ENCODE measurements at regions not wholly inside any gene's neighbourhood (a gene's known extent, or its start where the extent isn't known, plus 50 kb on each side); places are given as distances from the start of the nearest gene placed in this dataset.

DNA sequence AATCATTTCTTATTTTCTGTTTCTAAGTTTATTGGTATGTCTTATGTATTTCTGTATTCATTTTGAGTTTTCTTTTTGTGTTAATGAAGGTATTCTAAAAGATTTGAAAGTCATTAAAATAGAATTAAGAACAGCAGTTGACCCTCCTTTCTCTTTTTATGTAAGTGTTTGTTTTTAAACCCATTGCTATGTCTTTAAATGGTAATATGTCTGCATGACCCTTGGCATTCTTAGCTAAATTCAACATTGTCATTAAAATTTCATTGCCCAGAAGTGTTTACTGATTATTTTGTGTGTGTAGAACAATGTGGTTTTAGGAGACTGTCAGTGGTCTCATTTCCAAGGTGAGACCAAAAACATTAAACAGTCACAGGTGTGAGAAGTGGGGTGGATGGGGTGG is 197.8 kb downstream of the PCDH7 start:
- Histone ChIP-seq H3K9ac (ENCODE audit: low read depth, low read length) (no peak overlapping the region), H3K4me2 (ENCODE audit: low read length) (no peak overlapping the region), H3K4me3 (ENCODE audit: low read length) (no peak overlapping the region), H3K4me1 (ENCODE audit: control insufficient read depth, insufficient read depth, low read length) (no peaks in the 10 kb centered on the region), H3K36me3 (ENCODE audit: insufficient read depth, low read length) (no peaks in the 10 kb centered on the region), H3K9me3 (replicated peaks; ENCODE audit: low read length) (no peaks in the 10 kb centered on the region), H3K27me3 (ENCODE audit: control insufficient read depth, insufficient read depth, low read length) (no peaks in the 10 kb centered on the region)

DNA sequence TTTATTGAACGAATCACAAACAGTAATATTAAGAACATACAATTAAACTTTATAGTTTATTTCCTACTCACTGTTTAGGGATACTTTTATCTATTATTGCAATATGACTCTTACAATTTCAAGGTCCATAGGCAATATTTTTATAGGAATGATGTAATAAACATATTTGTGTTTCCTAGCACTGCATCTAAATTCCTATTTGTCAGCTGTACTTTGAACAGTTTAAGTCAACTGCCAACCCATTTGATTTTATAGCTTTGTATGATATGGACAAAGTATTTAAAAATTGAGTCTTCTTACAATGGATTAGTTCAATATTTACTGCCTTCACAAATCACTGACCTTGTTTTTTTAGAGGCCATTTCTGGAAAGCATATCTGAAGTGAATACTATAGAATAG is 199.3 kb downstream of the PCDH7 start:
- H3K36me3 ChIP-seq (ENCODE audit: insufficient read depth, low read length), result no peaks in the 10 kb centered on the region
- no peak overlapping the region for H3K9ac ChIP-seq (ENCODE audit: low read depth, low read length)
- no peak overlapping the region for H3K4me3 ChIP-seq (ENCODE audit: low read length)
- H3K4me2 ChIP-seq (ENCODE audit: low read length), result no peak overlapping the region
- H3K27me3 ChIP-seq (ENCODE audit: control insufficient read depth, insufficient read depth, low read length), result no peaks in the 10 kb centered on the region
- H3K4me1 ChIP-seq (ENCODE audit: control insufficient read depth, insufficient read depth, low read length), result no peaks in the 10 kb centered on the region
- no peaks in the 10 kb centered on the region for H3K9me3 ChIP-seq (replicated peaks; ENCODE audit: low read length)

DNA sequence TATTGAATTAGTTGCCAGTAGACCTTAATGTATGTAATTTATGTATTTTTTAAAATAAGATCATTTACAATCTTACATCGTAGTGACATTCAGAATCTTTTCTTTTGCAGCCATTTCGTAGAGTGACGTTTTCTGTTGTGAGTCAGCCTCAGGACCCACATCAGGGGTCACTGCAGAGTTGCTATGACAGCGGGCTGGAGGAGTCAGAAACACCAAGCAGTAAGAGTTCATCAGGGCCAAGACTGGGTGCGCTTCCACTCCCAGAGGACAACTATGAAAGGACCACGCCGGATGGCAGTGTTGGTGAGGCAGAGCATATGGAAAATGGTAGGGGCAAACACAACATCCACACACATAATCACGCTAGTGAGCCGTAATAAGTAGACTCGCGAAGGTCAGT is 199.9 kb downstream of the PCDH7 start:
- H3K4me3 ChIP-seq (ENCODE audit: low read length), result no peak overlapping the region
- H3K36me3 ChIP-seq (ENCODE audit: insufficient read depth, low read length), result no peaks in the 10 kb centered on the region
- no peak overlapping the region for H3K4me2 ChIP-seq (ENCODE audit: low read length)
- no peaks in the 10 kb centered on the region for H3K9me3 ChIP-seq (replicated peaks; ENCODE audit: low read length)
- no peaks in the 10 kb centered on the region for H3K4me1 ChIP-seq (ENCODE audit: control insufficient read depth, insufficient read depth, low read length)
- no peak overlapping the region for H3K9ac ChIP-seq (ENCODE audit: low read depth, low read length)
- H3K27me3 ChIP-seq (ENCODE audit: control insufficient read depth, insufficient read depth, low read length), result no peaks in the 10 kb centered on the region

DNA sequence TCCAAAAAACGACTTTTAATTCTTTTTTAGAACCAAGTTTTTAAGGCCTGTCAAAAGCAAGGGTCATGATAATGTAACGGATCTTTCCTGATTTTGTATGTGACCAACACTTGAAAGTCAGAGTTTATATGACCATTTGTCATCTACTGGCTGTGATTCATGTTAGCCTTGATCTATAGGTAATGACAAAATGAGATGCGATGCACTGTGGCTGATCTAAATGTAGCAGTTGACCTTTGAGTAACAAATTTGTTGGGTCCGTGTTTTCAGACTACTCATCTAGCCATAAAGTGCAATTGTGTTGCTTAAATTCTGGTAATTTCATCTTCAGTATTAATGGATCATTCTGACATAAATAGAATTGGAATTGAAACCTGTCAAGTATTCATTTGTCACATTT is 202.5 kb downstream of the PCDH7 start:
- no peak overlapping the region for H3K4me2 ChIP-seq (ENCODE audit: low read length)
- no peak overlapping the region for H3K4me3 ChIP-seq (ENCODE audit: low read length)
- no peaks in the 10 kb centered on the region for H3K27me3 ChIP-seq (ENCODE audit: control insufficient read depth, insufficient read depth, low read length)
- H3K9ac ChIP-seq (ENCODE audit: low read depth, low read length), result no peak overlapping the region
- no peaks in the 10 kb centered on the region for H3K36me3 ChIP-seq (ENCODE audit: insufficient read depth, low read length)
- no peaks in the 10 kb centered on the region for H3K4me1 ChIP-seq (ENCODE audit: control insufficient read depth, insufficient read depth, low read length)
- H3K9me3 ChIP-seq (replicated peaks; ENCODE audit: low read length), result no peaks in the 10 kb centered on the region

GRCh38 chr4:30924495-30924894 is 204.3 kb downstream of the PCDH7 start:
- Histone ChIP-seq H3K9me3 (replicated peaks; ENCODE audit: low read length) (no peaks in the 10 kb centered on the region), H3K36me3 (ENCODE audit: insufficient read depth, low read length) (no peaks in the 10 kb centered on the region), H3K4me1 (ENCODE audit: control insufficient read depth, insufficient read depth, low read length) (no peaks in the 10 kb centered on the region), H3K9ac (ENCODE audit: low read depth, low read length) (no peak overlapping the region), H3K4me3 (ENCODE audit: low read length) (no peak overlapping the region), H3K27me3 (ENCODE audit: control insufficient read depth, insufficient read depth, low read length) (no peaks in the 10 kb centered on the region), H3K4me2 (ENCODE audit: low read length) (no peak overlapping the region)

GRCh38 chr4:30929649-30930048 is 209.5 kb downstream of the PCDH7 start:
- no peak overlapping the region for H3K4me2 ChIP-seq (ENCODE audit: low read length)
- no peaks in the 10 kb centered on the region for H3K4me1 ChIP-seq (ENCODE audit: control insufficient read depth, insufficient read depth, low read length)
- H3K36me3 ChIP-seq (ENCODE audit: insufficient read depth, low read length), result no peaks in the 10 kb centered on the region
- no peaks in the 10 kb centered on the region for H3K27me3 ChIP-seq (ENCODE audit: control insufficient read depth, insufficient read depth, low read length)
- no peak overlapping the region for H3K4me3 ChIP-seq (ENCODE audit: low read length)
- no peak overlapping the region for H3K9ac ChIP-seq (ENCODE audit: low read depth, low read length)
- H3K9me3 ChIP-seq (replicated peaks; ENCODE audit: low read length), result no peaks in the 10 kb centered on the region

DNA sequence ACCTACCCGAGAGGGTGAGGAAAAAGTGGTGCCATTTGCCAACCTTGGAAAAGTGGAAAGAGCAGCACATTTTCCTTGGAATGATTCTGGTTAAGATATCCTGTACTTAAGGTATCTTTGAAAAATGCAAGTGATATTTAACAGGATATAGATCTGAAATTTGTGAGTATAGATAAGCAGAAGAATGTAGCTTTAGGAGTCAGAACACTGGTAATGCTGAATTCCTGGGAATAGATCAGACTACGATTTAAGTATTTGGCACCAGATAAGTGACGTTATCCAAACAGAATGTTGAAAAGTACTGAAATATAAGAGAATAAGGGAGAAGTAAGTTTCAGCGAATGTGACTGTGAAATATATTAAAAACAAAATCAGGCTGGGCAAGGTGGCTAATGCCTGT is 210.1 kb downstream of the PCDH7 start:
- Histone ChIP-seq H3K4me3 (ENCODE audit: low read length) (no peak overlapping the region), H3K9ac (ENCODE audit: low read depth, low read length) (no peak overlapping the region), H3K9me3 (replicated peaks; ENCODE audit: low read length) (no peaks in the 10 kb centered on the region), H3K36me3 (ENCODE audit: insufficient read depth, low read length) (no peaks in the 10 kb centered on the region), H3K4me1 (ENCODE audit: control insufficient read depth, insufficient read depth, low read length) (no peaks in the 10 kb centered on the region), H3K4me2 (ENCODE audit: low read length) (no peak overlapping the region), H3K27me3 (ENCODE audit: control insufficient read depth, insufficient read depth, low read length) (no peaks in the 10 kb centered on the region)

DNA sequence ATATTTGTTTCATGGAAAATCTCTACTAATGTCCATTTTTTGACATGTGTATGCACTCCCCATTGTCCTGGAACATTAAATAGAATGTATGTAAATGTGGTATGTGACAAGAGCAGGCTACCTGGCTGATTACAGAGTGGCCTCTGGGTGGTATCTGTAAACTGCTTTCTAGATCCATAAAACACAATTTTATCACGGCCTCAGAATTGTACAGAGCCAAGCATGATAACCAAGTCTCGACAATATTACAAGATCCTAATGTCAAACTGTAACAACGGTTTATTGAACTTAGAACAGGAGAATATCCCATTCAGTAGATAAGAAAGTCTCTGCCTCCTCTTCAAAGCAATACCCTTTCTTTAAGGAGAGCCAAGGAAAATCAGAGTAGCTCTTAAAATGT is 212.4 kb downstream of the PCDH7 start:
- H3K27me3 ChIP-seq (ENCODE audit: control insufficient read depth, insufficient read depth, low read length), result no peaks in the 10 kb centered on the region
- H3K36me3 ChIP-seq (ENCODE audit: insufficient read depth, low read length), result no peaks in the 10 kb centered on the region
- H3K9me3 ChIP-seq (replicated peaks; ENCODE audit: low read length), result no peaks in the 10 kb centered on the region
- no peak overlapping the region for H3K4me2 ChIP-seq (ENCODE audit: low read length)
- H3K9ac ChIP-seq (ENCODE audit: low read depth, low read length), result no peak overlapping the region
- H3K4me1 ChIP-seq (ENCODE audit: control insufficient read depth, insufficient read depth, low read length), result no peaks in the 10 kb centered on the region
- no peak overlapping the region for H3K4me3 ChIP-seq (ENCODE audit: low read length)

DNA sequence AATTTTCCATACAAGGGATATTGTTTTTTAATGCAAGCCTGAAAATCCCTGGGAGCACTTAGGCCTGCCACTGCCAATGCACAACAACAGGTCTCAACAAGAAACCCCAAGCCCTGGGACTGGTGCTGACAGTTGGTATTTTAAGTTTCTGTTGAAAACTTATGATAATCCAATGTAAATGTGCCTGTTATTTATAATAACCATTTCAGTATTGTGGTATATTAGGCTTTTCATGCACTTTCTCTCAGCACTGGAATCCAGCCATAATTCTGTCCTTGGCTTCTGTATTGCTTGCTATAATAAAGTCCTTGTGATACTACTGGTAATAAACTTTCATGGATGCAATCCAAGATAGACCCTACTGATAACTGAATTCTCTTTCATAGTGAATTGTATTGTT is 218.9 kb downstream of the PCDH7 start:
- Histone ChIP-seq H3K4me3 (ENCODE audit: low read length) (no peak overlapping the region), H3K9me3 (replicated peaks; ENCODE audit: low read length) (no peaks in the 10 kb centered on the region), H3K36me3 (ENCODE audit: insufficient read depth, low read length) (no peaks in the 10 kb centered on the region), H3K4me1 (ENCODE audit: control insufficient read depth, insufficient read depth, low read length) (no peaks in the 10 kb centered on the region), H3K9ac (ENCODE audit: low read depth, low read length) (no peak overlapping the region), H3K27me3 (ENCODE audit: control insufficient read depth, insufficient read depth, low read length) (no peaks in the 10 kb centered on the region), H3K4me2 (ENCODE audit: low read length) (no peak overlapping the region)

- Histone ChIP-seq H3K4me2 (ENCODE audit: low read length) (no peak overlapping the region), H3K27me3 (ENCODE audit: control insufficient read depth, insufficient read depth, low read length) (no peaks in the 10 kb centered on the region), H3K9ac (ENCODE audit: low read depth, low read length) (no peak overlapping the region), H3K36me3 (ENCODE audit: insufficient read depth, low read length) (no peaks in the 10 kb centered on the region), H3K9me3 (replicated peaks; ENCODE audit: low read length) (no peaks in the 10 kb centered on the region), H3K4me3 (ENCODE audit: low read length) (no peak overlapping the region), H3K4me1 (ENCODE audit: control insufficient read depth, insufficient read depth, low read length) (no peaks in the 10 kb centered on the region)
Measured at GRCh38 chr4:30939684-30940083, 219.5 kb downstream of the PCDH7 start.

DNA sequence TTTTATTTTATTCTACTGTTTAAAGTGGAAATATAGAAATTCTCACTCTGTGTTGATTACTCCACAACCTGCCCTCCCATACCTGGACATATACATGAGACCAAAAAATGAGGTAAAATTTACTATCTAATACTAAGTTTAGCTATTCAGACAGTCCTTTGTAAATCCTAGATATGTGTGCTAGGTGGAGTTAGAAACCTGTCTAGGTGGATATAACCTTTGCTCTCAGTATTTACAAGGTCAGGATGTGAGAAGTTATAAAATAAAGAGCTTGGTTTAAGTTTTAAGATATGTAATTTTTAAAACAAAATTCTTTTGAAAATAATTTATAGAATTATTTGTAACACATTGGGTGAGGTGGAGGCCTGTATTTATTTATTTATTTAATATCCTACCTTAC is 221.5 kb downstream of the PCDH7 start:
- H3K4me1 ChIP-seq (ENCODE audit: control insufficient read depth, insufficient read depth, low read length), result no peaks in the 10 kb centered on the region
- no peaks in the 10 kb centered on the region for H3K27me3 ChIP-seq (ENCODE audit: control insufficient read depth, insufficient read depth, low read length)
- H3K9ac ChIP-seq (ENCODE audit: low read depth, low read length), result no peak overlapping the region
- H3K4me2 ChIP-seq (ENCODE audit: low read length), result no peak overlapping the region
- no peak overlapping the region for H3K4me3 ChIP-seq (ENCODE audit: low read length)
- no peaks in the 10 kb centered on the region for H3K36me3 ChIP-seq (ENCODE audit: insufficient read depth, low read length)
- no peaks in the 10 kb centered on the region for H3K9me3 ChIP-seq (replicated peaks; ENCODE audit: low read length)

GRCh38 chr4:30943356-30943755 is 223.2 kb downstream of the PCDH7 start:
- no peaks in the 10 kb centered on the region for H3K9me3 ChIP-seq (replicated peaks; ENCODE audit: low read length)
- no peaks in the 10 kb centered on the region for H3K27me3 ChIP-seq (ENCODE audit: control insufficient read depth, insufficient read depth, low read length)
- no peak overlapping the region for H3K4me2 ChIP-seq (ENCODE audit: low read length)
- no peak overlapping the region for H3K9ac ChIP-seq (ENCODE audit: low read depth, low read length)
- no peak overlapping the region for H3K4me3 ChIP-seq (ENCODE audit: low read length)
- no peaks in the 10 kb centered on the region for H3K4me1 ChIP-seq (ENCODE audit: control insufficient read depth, insufficient read depth, low read length)
- H3K36me3 ChIP-seq (ENCODE audit: insufficient read depth, low read length), result no peaks in the 10 kb centered on the region

GRCh38 chr4:30945586-30945985 is 225.4 kb downstream of the PCDH7 start:
- Histone ChIP-seq H3K27me3 (ENCODE audit: control insufficient read depth, insufficient read depth, low read length) (no peaks in the 10 kb centered on the region), H3K9ac (ENCODE audit: low read depth, low read length) (no peak overlapping the region), H3K4me3 (ENCODE audit: low read length) (no peak overlapping the region), H3K9me3 (replicated peaks; ENCODE audit: low read length) (no peaks in the 10 kb centered on the region), H3K4me1 (ENCODE audit: control insufficient read depth, insufficient read depth, low read length) (peaks cover 3% of the 10 kb centered on the region), H3K36me3 (ENCODE audit: insufficient read depth, low read length) (no peaks in the 10 kb centered on the region), H3K4me2 (ENCODE audit: low read length) (no peak overlapping the region)
